GM19099 (cell line): ENCODE measurements at regions not wholly inside any gene's neighbourhood (a gene's known extent, or its start where the extent isn't known, plus 50 kb on each side); places are given as distances from the start of the nearest gene placed in this dataset.

Experiments used
- POLR2A ChIP-seq: IDR thresholded peaks from 3 replicates; pipeline ENCODE4 v1.6.1; 2011; ENCODE audit warnings: low read depth; ENCODE audit not compliant: insufficient read length; ENCODE audit errors: extremely low read depth

DNA sequence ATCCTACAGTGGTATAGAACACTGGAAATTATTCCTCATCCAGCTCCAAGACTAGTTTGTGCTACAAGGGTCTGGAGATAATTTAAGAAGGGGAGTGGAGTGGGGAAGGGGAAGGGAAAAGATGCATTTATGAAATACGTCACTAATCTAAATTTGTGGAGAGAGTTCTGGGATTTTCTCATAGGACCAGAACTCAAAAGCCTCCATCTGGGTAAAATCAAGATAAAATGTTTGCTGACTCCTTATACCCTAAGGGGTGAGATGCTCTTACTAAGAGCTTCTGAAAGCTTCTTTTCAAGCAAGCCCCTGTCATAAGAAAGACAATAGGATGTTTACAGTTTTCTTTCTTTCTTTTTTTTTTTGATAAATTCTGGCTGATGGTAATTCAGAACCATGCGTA lies 88.5 kb upstream of the RBMS1 start:
- no peak for TF ChIP-seq POLR2A

DNA sequence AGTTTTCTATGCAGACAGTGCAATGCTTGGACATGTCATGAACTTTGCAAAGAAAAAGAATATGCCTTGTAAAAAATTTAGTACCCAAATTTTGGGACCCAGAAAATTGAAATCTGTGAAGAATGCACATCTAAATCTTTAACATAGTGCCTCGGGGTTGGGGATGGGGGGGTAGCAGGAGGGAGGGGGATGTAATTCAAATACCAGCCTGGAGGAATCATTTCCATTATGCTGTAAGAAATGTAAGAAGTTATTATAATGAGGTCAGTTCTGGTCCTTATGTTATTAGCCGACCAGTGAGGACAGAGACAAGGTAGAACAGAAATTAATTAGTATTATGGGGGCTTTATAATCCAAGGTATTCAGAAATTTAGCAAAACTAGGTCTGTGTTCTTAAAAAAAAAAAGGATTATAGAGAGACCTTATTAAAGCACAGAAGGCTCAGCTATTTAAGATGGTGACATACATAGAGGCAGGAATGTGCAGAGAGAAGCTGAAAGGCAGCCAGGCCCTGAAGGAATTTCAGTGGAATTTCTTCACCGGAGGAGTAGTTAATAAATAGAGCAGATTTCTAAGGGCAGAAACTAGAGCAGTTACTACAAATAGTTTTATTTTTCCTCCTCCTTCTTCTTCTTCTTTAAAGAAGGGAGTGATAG lies 89.0 kb upstream of the RBMS1 start:
- no peak for TF ChIP-seq POLR2A

DNA sequence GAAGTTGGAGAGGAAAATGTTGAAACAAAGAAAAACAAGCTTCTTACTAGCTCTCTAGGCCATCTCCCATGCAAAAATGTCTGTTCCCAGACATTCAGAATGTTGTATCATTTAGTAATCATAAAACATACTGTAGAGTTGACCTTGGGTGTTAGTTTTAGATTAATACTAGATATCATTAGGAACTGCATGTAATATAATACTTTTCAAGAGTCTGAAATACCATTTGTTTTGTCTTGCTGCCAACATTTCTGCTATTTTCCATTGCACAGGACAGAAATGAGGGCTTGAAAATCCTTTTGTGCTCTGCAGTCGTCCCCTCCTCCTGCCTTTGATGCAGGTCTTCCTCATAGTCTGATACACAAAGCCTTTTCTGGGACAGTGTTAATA lies 89.5 kb upstream of the RBMS1 start:
- no peak for TF ChIP-seq POLR2A

DNA sequence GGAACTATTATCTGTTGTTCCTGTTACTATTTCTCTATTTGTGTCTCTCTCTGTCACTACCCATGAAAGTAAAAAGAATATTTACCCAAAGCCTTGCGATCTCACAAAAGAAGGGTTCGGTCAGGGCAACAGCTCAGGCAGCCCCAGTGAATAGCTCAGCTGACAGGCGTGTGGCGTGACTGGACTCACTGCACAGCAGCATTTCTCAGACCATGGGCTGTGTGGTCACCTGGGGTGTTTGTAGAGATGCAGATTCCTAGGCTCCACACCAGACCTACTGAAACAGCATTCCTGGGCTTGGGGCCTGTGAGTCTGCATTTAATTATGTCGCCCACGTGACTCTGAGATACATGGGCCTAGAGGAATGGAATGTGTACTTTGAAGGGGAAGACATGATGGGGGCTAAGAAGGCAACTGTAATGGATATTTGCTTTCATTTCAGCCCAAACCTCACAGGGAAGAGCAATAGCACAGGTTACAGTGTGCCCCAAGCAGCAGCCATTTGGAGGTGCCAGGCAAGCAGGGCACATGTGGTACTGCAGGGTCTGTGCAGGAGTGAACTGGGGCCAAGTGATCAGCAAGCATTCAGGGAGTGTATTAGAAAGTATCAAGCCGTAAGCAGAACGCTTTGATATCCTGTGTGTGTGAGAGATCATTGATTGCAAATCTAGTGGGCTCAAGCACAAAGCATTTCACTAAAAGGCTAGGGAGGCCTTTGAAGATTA lies 90.4 kb upstream of the RBMS1 start:
- no peak for TF ChIP-seq POLR2A

DNA sequence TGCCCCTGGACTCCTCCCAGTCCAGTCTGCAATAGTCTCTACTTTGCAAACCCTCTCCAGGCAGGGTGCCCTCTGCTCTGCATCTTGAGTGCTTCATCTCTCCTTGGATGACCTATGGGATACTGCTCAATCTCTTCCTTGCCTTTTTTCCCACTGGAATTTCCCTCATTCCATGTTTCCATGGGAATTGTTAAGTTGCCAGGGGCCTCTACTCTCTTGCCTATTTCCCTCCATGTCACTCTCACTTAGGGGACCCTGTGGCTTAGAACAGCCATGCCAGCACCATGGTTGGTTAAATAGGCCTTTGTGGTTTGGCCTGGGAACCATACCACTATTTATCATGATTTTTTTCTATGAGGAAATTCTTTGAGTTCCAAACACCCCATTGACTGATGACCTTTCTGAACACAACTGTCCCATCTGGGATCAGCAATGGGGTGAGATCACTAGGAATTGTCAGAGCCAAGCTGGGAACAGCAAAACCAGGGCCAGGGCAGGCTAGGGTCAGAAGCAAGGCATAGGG lies 91.4 kb upstream of the RBMS1 start:
- TF ChIP-seq POLR2A, result no peak

DNA sequence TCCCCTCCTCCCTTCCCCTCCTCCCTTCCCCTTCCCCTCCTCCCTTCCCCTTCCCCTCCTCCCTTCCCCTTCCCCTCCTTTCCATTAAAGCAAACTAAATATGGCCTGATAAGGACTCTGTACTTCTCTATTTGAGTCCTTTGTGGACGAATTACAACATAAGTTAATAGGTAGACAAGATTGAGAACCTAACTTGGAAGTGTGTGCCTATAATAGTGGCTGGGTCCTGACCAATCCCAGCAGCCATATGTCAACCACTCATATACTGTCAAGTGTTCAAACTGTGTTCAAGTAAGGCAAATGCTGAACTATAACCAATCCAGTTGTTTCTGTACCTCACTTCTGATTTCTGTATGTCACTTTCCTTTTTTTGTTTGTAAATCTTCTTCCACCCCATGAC lies 97.1 kb upstream of the RBMS1 start:
- no peak for TF ChIP-seq POLR2A

GRCh38 chr2:160592401-160592800 lies 98.8 kb upstream of the RBMS1 start:
- no peak for TF ChIP-seq POLR2A

DNA sequence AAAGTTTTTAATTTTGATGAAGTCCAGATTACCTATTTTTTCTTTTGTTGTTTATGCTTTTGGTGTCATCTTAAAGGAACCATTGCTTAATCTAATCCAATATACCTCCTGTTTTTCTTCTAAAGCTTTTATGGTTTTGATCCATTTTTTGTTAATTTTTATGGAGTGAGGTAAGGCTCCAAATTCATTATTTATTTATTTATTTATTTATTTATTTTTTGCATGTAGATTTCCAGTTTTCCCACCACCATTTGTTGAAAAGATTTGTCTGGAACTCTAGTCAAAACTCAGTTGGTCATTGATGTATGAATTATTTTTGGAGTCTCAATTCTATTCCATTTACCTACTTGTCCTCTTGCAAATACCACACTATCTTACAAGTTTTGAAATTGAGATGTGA lies 99.4 kb upstream of the RBMS1 start:
- TF ChIP-seq POLR2A, result no peak

DNA sequence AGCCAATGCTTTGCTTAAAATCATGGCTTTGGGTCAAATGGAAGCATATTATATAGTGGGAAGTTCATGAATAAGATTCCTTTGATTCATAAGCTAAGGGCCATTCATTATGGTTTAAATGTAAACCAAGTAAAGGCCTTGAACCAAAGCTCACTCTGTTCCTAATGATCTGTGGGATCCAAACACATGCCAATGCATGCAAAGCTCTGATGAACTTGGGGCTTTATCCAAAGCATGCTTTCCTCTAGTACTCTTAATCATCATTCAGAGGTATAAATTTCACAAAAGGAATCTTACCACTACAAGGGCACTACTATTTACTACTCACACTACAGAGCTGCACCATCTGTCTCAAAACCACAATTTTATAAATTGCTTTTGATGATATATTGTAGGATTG lies 102.8 kb upstream of the RBMS1 start:
- TF ChIP-seq POLR2A, result no peak

DNA sequence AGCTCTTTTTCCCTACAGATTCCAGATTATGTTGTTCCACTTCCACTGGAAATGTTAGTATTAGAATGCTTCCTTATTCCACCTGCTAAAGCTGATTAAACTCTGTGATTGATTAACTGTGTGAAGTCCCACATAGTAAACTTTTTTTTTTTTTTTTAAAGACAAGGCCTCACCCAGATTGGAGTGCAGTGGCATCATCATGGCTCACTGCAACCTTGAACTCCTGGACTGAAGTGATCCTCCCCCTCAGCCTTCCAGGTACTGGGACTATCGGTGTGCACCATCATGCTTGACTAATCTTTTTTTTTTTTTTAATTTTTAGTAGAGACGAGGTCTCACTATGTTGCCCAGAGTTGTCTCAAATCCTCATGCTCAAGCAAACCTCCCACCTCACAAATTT lies 108.5 kb upstream of the RBMS1 start:
- no peak for TF ChIP-seq POLR2A

- no peak for TF ChIP-seq POLR2A
Observed at GRCh38 chr2:160603771-160604510, 110.3 kb upstream of the RBMS1 start.

- no peak for TF ChIP-seq POLR2A
Observed at GRCh38 chr2:160606341-160606740, 112.7 kb upstream of the RBMS1 start.

DNA sequence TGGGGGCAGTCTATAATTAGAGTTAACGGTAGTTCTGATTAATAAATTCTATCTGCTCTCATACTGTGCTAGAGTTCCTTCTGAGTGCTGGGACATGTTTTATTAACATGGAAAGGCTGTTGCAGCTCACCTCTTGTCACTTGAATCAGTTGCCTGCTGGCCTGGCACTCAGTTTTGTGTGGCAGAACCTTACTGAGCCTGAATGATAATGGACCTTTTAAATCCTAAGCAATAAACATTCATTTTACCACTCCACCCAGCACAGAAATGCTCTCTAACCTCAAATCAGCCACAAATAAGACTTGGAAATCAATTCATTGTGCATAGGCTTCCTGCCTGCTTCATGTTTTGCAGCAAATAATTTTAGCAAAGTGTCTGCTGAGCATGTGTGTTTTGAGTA lies 115.0 kb upstream of the RBMS1 start:
- no peak for TF ChIP-seq POLR2A

- no peak for TF ChIP-seq POLR2A
Observed at GRCh38 chr2:160609346-160609745, 115.7 kb upstream of the RBMS1 start.

DNA sequence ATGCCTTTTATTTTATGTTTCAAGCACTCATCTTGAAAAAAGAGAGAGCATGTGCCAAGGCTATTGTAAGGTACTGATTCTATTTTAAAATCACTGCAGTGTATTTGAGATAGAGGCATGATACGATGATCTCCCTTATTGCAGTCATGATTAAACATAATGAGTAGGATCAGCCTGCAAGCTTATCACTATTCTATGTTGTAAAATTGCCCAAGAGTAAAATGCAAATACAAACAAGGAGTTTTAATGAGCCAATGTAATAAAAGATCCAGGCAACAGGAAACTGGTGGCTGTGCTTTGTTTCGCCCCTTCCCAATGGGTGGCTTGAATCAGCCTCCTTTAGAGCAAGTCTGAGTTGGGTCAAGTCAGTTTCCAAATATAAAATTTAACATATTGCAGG lies 116.4 kb upstream of the RBMS1 start:
- no peak for TF ChIP-seq POLR2A

- no peak for TF ChIP-seq POLR2A
Observed at GRCh38 chr2:160612266-160612856, 118.8 kb upstream of the RBMS1 start.

DNA sequence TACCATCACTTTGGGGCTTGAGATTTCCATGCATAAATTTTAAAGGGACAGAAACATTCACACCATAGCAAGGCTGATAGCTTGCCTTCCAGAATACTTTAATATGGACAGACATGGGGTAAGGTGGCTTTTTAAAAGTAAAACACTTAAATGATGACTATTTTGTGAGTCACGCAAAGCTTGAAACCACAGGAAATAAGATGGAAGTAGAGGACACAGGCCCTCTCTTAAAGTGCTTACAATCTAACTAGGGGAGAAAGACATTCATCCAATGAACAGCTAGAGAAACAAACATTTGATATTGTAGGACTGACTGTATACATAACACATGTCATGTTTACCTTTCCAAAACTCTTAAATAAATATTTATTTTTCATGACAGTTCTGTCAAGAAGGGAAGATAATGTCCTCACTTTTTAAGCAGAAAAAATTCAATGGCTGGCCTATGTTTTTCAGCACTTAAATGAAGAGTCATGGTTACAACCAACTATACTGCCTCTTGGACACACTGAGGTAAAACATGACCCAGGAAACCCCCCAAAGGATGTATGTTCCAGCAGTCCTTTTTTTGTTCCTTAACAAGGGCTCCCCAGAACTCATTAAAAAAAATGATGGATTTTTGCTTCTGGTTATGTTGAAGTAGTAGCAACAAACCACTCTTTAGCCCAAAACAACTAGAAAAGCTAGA lies 120.0 kb upstream of the RBMS1 start:
- no peak for TF ChIP-seq POLR2A
